ENCODE measurements at regions not wholly inside any gene's neighbourhood (a gene's known extent, or its start where the extent isn't known, plus 50 kb on each side); places are given as distances from the start of the nearest gene placed in this dataset.
A peak's percentile ranks its signal among the peaks of the same experiment; 100 is the strongest.

DNA sequence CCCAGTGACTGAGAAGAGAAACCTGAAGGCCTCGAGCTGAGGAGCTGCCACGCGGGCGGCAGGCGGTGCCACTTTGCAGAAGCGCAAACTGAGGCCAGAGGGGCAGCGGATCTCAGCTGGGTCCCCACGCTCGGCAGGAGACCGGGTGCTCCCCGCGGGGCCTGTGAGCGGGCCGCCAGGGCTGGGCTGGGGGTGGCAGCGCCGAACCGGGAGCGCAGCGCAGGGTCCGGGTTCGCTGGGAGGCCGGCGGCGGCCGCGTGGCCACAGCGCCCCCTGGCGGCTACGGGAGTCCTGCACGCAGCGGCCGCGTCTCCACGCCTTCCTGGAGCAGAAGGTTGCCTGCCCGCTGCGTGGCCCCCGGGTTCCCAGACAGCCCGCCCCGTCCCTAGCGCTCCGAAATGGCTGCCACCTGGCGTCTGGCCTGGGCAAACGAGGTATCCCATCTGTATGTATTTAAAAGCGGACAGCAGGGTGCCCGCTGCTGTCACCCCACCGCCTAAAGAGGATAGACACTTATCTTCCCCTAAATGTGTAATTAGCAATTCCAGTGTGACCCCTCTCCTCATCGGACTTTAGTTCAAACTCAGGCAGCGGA lies 96.1 kb upstream of the CDH5 start (continued):
- TF ChIP-seq ZNF431 (CRISPR knock-in tag; IDR thresholded peaks at IDR 0.05; ENCODE audit: borderline replicate concordance, low read depth) (no peak), ZFX (CRISPR knock-in tag; IDR thresholded peaks at IDR 0.05; ENCODE audit: low read depth) (peak; percentile 57), HHEX (CRISPR knock-in tag; IDR thresholded peaks at IDR 0.05) (no peak), ZNF576 (CRISPR knock-in tag; IDR thresholded peaks at IDR 0.05) (no peak), FOXK2 (IDR thresholded peaks at IDR 0.05) (no peak), BCLAF1 (IDR thresholded peaks at IDR 0.05) (no peak), E2F2 (CRISPR knock-in tag; IDR thresholded peaks at IDR 0.05; ENCODE audit: borderline replicate concordance) (no peak), XBP1 (CRISPR knock-in tag; IDR thresholded peaks at IDR 0.05) (no peak), ZNF225 (CRISPR knock-in tag; IDR thresholded peaks at IDR 0.05) (peak; percentile 36; the same call in 1 of the 2 replicates), ZNF773 (CRISPR knock-in tag; IDR thresholded peaks at IDR 0.05; ENCODE audit: borderline replicate concordance) (no peak), THAP7 (CRISPR knock-in tag; IDR thresholded peaks at IDR 0.05) (no peak), HCFC1 (IDR thresholded peaks at IDR 0.05; ENCODE audit: low read depth, low read length) (0 out of 2 replicates have a peak, but pooled peaks have one; percentile 12), ARID2 (CRISPR knock-in tag; IDR thresholded peaks at IDR 0.05; ENCODE audit: borderline replicate concordance) (0 out of 2 replicates have a peak, but pooled peaks have one; percentile 50)
- TF ChIP-seq, protein P1, sequence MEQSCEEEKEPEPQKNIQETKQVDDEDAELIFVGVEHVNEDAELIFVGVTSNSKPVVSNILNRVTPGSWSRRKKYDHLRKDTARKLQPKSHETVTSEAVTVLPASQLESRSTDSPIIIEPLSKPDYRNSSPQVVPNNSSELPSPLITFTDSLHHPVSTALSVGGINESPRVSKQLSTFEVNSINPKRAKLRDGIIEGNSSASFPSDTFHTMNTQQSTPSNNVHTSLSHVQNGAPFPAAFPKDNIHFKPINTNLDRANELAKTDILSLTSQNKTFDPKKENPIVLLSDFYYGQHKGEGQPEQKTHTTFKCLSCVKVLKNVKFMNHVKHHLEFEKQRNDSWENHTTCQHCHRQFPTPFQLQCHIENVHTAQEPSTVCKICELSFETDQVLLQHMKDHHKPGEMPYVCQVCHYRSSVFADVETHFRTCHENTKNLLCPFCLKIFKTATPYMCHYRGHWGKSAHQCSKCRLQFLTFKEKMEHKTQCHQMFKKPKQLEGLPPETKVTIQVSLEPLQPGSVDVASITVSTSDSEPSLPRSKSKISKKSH (CRISPR knock-in tag; IDR thresholded peaks at IDR 0.05; ENCODE audit: borderline replicate concordance), result peak; percentile 43; the same call in 1 of the 2 replicates
- TF ChIP-seq, protein P2, sequence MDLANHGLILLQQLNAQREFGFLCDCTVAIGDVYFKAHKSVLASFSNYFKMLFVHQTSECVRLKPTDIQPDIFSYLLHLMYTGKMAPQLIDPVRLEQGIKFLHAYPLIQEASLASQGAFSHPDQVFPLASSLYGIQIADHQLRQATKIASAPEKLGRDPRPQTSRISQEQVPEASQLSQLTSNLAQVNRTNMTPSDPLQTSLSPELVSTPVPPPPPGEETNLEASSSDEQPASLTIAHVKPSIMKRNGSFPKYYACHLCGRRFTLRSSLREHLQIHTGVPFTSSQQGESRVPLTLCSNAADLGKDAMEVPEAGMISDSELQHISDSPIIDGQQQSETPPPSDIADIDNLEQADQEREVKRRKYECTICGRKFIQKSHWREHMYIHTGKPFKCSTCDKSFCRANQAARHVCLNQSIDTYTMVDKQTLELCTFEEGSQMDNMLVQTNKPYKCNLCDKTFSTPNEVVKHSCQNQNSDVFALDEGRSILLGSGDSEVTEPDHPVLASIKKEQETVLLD (CRISPR knock-in tag; IDR thresholded peaks at IDR 0.05; ENCODE audit: low read depth), result no peak
- TF ChIP-seq, protein P3, sequence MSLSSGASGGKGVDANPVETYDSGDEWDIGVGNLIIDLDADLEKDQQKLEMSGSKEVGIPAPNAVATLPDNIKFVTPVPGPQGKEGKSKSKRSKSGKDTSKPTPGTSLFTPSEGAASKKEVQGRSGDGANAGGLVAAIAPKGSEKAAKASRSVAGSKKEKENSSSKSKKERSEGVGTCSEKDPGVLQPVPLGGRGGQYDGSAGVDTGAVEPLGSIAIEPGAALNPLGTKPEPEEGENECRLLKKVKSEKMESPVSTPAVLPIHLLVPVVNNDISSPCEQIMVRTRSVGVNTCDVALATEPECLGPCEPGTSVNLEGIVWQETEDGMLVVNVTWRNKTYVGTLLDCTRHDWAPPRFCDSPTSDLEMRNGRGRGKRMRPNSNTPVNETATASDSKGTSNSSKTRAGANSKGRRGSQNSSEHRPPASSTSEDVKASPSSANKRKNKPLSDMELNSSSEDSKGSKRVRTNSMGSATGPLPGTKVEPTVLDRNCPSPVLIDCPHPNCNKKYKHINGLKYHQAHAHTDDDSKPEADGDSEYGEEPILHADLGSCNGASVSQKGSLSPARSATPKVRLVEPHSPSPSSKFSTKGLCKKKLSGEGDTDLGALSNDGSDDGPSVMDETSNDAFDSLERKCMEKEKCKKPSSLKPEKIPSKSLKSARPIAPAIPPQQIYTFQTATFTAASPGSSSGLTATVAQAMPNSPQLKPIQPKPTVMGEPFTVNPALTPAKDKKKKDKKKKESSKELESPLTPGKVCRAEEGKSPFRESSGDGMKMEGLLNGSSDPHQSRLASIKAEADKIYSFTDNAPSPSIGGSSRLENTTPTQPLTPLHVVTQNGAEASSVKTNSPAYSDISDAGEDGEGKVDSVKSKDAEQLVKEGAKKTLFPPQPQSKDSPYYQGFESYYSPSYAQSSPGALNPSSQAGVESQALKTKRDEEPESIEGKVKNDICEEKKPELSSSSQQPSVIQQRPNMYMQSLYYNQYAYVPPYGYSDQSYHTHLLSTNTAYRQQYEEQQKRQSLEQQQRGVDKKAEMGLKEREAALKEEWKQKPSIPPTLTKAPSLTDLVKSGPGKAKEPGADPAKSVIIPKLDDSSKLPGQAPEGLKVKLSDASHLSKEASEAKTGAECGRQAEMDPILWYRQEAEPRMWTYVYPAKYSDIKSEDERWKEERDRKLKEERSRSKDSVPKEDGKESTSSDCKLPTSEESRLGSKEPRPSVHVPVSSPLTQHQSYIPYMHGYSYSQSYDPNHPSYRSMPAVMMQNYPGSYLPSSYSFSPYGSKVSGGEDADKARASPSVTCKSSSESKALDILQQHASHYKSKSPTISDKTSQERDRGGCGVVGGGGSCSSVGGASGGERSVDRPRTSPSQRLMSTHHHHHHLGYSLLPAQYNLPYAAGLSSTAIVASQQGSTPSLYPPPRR (CRISPR knock-in tag; IDR thresholded peaks at IDR 0.05; ENCODE audit: borderline replicate concordance), result peak; percentile 35; the same call in 1 of the 2 replicates
